C4-2B (cell line): ENCODE measurements at regions not wholly inside any gene's neighbourhood (a gene's known extent, or its start where the extent isn't known, plus 50 kb on each side); places are given as distances from the start of the nearest gene placed in this dataset.

Experiments used
- CTCF ChIP-seq: fragments of 450-650 bp; conservative IDR thresholded peaks from 2 replicates; pipeline ENCODE4 v1.5.1; 2017; ENCODE audit warnings: mild to moderate bottlenecking
- ZFX ChIP-seq: fragments of 450-650 bp; IDR thresholded peaks from 2 replicates; pipeline ENCODE4 v1.6.1; 2017

GRCh38 chr12:93100610-93101009 lies 171.5 kb upstream of the EEA1 start:
- TF ChIP-seq CTCF, result no peak
- TF ChIP-seq ZFX, result no peak
